ENCODE measurements at regions not wholly inside any gene's neighbourhood (a gene's known extent, or its start where the extent isn't known, plus 50 kb on each side); places are given as distances from the start of the nearest gene placed in this dataset.

GRCh38 chr1:208756339-208756981 is 512.3 kb upstream of the PLXNA2 start:
- in situ Hi-C loops (cut with HindIII; ENCODE audit: low pct_unique_long_range_greater_than_20kb, low sequenced_read_pairs) = no loop called here
- DNase-seq (ENCODE audit: low read depth) = no peak

DNA sequence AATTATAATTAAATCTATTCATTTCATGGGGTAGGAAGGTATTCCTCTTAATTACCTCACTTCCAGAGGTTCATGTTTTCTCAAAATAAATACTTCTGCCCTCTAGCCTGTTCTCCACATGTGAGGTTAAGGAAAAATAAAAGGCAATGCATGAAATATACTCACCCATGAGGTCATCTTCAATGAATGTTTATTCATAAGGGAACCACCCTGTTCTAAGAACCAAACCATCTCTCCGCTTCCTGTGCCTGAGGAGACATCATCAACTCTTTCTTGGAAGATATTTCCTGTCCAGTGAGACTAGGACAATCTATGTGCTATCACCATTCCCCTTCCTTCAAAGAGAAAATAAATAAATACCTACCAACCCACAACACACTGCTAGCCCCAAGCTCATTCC is 513.7 kb upstream of the PLXNA2 start:
- in situ Hi-C loops (cut with HindIII; ENCODE audit: low pct_unique_long_range_greater_than_20kb, low sequenced_read_pairs) = no loop called here
- DNase-seq (ENCODE audit: low read depth) = no peak

GRCh38 chr1:208759255-208759654 is 515.1 kb upstream of the PLXNA2 start:
- no peak for DNase-seq (ENCODE audit: low read depth)
- in situ Hi-C loops (cut with HindIII; ENCODE audit: low pct_unique_long_range_greater_than_20kb, low sequenced_read_pairs) = no loop called here

DNA sequence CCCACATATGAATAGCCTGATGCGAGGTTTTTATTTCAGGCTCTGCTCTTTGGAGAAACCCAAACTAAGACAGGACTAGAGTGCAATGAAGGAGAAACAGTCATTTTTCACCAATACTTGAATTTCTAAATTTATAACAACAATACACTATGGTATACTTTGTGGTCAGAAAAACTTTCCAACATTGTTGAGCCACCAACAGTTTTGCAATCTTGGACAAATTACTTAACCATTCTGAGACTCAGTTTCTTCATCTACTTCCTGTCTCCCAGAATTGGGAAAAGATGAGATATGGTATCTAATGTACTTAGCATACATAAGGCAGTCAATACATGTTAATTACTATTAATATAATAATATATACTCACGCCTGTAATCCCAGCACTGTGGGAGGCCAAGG is 519.8 kb upstream of the PLXNA2 start:
- in situ Hi-C loops (cut with HindIII; ENCODE audit: low pct_unique_long_range_greater_than_20kb, low sequenced_read_pairs) = no loop called here
- DNase-seq (ENCODE audit: low read depth) = no peak

DNA sequence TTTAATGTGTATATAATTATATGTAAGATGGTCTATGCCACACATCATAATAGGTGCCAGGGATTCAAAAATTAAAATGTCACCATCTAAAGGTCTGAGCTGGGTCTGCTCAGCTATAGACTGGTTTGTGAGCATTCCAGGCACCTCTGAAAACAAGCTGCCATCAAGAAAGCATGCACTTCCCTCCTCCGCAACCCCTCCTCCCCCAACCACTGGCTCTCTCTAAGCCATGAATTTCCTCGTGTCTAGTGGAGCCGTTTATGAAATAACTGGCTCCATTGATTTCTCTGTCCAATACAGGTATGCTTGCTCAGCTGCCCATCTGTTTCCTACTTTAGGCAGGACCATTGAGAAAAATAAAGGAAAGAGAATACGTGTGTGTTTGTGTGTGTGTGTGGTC is 522.6 kb upstream of the PLXNA2 start:
- in situ Hi-C loops (cut with HindIII; ENCODE audit: low pct_unique_long_range_greater_than_20kb, low sequenced_read_pairs) = no loop called here
- DNase-seq (ENCODE audit: low read depth) = no peak

DNA sequence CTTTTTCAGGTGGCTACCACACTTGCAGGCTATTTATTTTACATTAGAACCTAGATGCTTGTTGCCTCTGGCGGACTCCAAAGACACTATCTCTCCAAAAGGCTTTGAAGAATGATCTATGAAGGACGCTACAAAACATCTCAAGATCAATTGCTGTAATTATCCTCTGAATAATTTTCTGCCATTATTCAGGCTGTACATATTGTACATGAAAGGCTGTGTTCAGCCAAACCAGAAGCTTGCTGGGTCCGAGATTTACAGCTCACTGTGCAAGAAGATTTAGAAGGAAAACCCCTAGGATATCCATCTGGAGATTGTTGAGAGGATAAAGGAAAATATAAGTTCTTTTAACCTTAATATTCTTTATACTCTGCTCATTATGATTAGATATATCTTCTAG is 523.6 kb upstream of the PLXNA2 start:
- in situ Hi-C loops (cut with HindIII; ENCODE audit: low pct_unique_long_range_greater_than_20kb, low sequenced_read_pairs) = no loop called here
- no peak for DNase-seq (ENCODE audit: low read depth)

DNA sequence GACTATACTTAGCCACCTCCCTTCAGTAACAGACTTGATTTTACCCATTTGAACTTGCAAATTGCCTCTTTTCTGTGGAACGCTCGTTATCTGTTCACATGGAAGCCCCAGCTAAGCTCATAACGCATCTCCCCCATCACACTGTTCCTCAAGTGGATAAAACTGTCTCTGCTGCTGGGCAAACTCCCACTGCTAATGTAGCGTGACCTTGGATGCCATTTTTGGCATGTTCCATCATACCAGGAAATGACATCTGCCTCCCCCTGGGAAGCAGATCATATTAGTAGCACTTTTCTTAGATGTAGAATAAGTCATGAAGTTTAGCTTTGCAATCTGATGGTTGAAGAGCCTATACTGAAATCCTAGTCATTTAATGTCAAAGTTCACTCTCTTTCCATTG is 528.7 kb upstream of the PLXNA2 start:
- in situ Hi-C loops (cut with HindIII; ENCODE audit: low pct_unique_long_range_greater_than_20kb, low sequenced_read_pairs) = no loop called here
- no peak for DNase-seq (ENCODE audit: low read depth)

- in situ Hi-C loops (cut with HindIII; ENCODE audit: low pct_unique_long_range_greater_than_20kb, low sequenced_read_pairs) = no loop called here
- no peak for DNase-seq (ENCODE audit: low read depth)
Observed at GRCh38 chr1:208775841-208776240, 531.7 kb upstream of the PLXNA2 start.

DNA sequence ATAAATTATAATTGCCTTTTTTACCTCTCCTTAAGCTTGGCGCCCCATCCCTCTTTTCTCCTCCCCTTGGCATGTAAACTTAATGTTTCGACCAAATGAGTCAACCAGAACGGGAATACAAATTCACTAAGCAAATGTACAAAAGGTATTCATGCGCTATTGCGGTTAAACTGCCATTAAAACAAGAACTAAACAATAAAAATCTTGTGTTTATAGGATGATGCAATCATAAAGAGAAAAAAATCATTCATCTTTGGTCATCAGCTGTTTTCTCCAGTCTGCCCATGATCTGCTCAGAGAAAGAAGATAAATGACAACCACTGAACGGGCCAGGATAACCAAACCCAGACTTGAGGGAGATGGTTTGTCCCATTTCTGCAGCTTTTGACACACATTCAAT is 534.2 kb upstream of the PLXNA2 start:
- in situ Hi-C loops (cut with HindIII; ENCODE audit: low pct_unique_long_range_greater_than_20kb, low sequenced_read_pairs) = no loop called here
- no peak for DNase-seq (ENCODE audit: low read depth)

- in situ Hi-C loops (cut with HindIII; ENCODE audit: low pct_unique_long_range_greater_than_20kb, low sequenced_read_pairs) = no loop called here
- DNase-seq (ENCODE audit: low read depth) = no peak
Observed at GRCh38 chr1:208781391-208782045, 537.3 kb upstream of the PLXNA2 start.

DNA sequence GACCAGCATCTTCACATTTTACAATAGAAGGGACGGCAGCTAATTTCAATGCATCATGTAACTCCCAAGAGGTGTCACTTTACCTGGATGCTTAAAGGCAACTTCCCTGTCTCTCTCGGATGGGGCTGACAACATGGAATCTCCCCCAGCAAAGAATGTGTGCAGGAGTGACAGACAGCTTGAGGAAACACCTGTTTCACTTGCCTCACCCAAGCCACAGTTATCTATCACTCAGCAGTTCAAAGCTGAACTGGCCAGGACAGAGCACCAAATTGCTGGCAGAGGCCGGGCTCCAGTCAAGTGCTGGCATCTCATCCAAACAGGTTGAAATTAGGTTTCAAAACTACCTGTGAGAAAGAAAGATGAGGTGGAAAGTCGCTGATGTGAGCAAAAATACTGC is 538.0 kb upstream of the PLXNA2 start:
- DNase-seq (ENCODE audit: low read depth) = no peak
- in situ Hi-C loops (cut with HindIII; ENCODE audit: low pct_unique_long_range_greater_than_20kb, low sequenced_read_pairs) = no loop called here

DNA sequence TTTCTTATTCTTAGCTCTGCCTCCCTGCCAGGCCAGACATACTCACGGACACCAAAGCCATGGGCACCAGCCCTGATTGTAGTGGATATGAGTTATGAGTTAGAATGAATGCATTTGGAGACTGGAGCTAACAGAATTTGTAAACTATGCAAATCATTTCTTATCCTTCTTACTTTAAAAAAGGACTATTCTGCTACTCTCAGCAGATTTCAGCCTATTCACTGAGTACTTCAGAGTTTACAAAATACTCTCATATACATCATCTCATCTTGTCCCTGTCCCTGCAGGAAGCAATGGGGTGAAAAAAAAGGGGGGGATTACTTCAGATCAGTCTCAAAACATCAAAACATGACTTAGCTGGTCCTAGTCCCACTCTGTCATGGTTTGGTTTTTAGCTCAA is 541.4 kb upstream of the PLXNA2 start:
- in situ Hi-C loops (cut with HindIII; ENCODE audit: low pct_unique_long_range_greater_than_20kb, low sequenced_read_pairs) = no loop called here
- no peak for DNase-seq (ENCODE audit: low read depth)

GRCh38 chr1:208787219-208787618 is 543.0 kb upstream of the PLXNA2 start:
- in situ Hi-C loops (cut with HindIII; ENCODE audit: low pct_unique_long_range_greater_than_20kb, low sequenced_read_pairs) = no loop called here
- no peak for DNase-seq (ENCODE audit: low read depth)

GRCh38 chr1:208788013-208788540 is 543.9 kb upstream of the PLXNA2 start:
- DNase-seq (ENCODE audit: low read depth) = no peak
- in situ Hi-C loops (cut with HindIII; ENCODE audit: low pct_unique_long_range_greater_than_20kb, low sequenced_read_pairs) = no loop called here

DNA sequence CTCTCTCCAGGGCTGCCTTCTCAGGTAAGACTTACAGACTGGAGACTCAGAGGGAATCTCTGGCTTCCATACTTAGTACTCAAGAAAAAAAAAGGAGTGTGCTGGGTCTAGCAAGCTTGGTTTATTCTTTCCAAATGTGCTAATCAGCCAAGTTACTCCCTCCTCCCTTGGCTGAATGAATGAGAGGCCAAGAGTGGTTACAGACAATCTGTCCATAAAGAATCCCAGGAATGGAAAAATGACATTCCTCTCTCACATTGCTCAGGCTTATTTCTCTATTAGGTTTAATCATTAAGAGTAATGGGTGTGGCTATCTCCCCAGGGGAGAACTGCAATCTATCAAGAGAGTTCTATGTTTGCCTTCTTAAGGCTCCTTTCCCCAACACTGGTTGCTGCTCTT is 547.3 kb upstream of the PLXNA2 start:
- in situ Hi-C loops (cut with HindIII; ENCODE audit: low pct_unique_long_range_greater_than_20kb, low sequenced_read_pairs) = no loop called here
- DNase-seq (ENCODE audit: low read depth) = peak; percentile 83

- in situ Hi-C loops (cut with HindIII; ENCODE audit: low pct_unique_long_range_greater_than_20kb, low sequenced_read_pairs) = no loop called here
- DNase-seq (ENCODE audit: low read depth) = no peak
Observed at GRCh38 chr1:208793861-208794345, 549.7 kb upstream of the PLXNA2 start.

DNA sequence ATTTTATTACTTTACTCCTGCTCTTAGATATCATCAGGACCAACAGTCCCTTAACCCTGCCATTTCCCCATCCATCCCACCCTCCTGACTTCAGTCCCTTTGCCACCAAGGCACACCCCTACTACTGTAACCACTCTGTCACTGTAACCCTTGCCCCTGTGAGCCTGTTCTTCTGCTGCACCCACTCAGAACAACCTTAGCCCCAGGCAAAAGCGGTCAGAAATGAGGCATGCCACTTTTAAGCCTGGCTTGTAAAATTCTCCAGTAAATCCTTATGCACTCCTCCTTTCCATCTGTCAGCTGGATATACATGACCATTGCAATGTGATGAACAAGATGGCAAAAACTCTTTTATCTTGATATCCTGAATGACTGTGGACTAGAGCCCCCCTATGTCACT is 555.0 kb upstream of the PLXNA2 start:
- DNase-seq (ENCODE audit: low read depth) = no peak
- in situ Hi-C loops (cut with HindIII; ENCODE audit: low pct_unique_long_range_greater_than_20kb, low sequenced_read_pairs) = no loop called here

GRCh38 chr1:208803011-208803811 is 559.0 kb upstream of the PLXNA2 start:
- no peak for DNase-seq (ENCODE audit: low read depth)
- in situ Hi-C loops (cut with HindIII; ENCODE audit: low pct_unique_long_range_greater_than_20kb, low sequenced_read_pairs) = no loop called here

DNA sequence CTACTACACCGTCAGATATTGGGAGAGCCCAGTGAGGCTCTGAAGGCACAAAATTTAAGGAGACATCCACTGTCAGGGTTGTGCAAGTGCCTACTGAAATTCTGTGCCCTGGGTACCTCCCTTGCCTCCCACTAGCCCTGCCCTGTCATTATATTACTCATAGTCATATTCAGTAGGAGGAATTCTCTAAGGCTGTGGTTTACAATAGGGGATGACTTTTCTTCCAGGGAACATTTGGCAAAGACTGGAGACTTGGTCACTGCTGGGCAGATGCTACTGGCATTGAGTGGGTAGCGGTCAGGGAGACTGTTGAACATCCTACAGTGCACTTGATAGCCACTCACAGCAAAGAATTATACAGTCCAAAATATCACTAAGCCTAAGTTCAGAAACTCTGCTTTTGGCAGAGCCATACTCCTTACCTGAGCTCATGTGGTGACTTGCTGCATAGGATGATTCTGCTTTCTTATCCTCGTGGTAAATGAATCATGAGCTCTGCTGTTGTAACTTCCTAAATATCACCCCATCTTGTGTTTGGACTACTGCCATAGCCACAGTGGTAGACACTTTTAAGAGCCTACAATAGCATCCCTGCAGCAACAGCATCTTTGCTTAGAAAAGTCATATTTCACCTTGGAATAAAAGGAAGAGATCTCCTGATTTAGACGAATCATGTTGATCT is 563.4 kb upstream of the PLXNA2 start:
- in situ Hi-C loops (cut with HindIII; ENCODE audit: low pct_unique_long_range_greater_than_20kb, low sequenced_read_pairs) = no loop called here
- DNase-seq (ENCODE audit: low read depth) = no peak
